ENCODE measurements at regions not wholly inside any gene's neighbourhood (a gene's known extent, or its start where the extent isn't known, plus 50 kb on each side); places are given as distances from the start of the nearest gene placed in this dataset.
A peak's percentile ranks its signal among the peaks of the same experiment; 100 is the strongest.
"Not testable (repeated sequence)": the region's sequence is repeated elsewhere in the genome, so short reads cannot be mapped to it uniquely, and the experiment has no call there.

- peak in 9 of 11 experiments; percentile 31 to 56 (median 46) for TF ChIP-seq CTCF (IDR thresholded peaks at IDR 0.05 in 8 of 11, conservative IDR thresholded peaks at IDR 0.05 in 3 of 11)
- TF ChIP-seq POLR2AphosphoS5, POLR2A (IDR thresholded peaks at IDR 0.05): not testable (repeated sequence)
Observed at GRCh38 chr17:20381358-20382300, 85.7 kb downstream of the LGALS9B start.
